ENCODE measurements at regions not wholly inside any gene's neighbourhood (a gene's known extent, or its start where the extent isn't known, plus 50 kb on each side); places are given as distances from the start of the nearest gene placed in this dataset.

- no peak for FAIRE-seq
- Histone ChIP-seq H3K9ac (ENCODE audit: insufficient read depth, low read depth, low read length) (no peak overlapping the region), H3K4me1 (ENCODE audit: insufficient read depth, low read length) (no peaks in the 10 kb centered on the region), H4K20me1 (ENCODE audit: insufficient read depth, low read length) (no peaks in the 10 kb centered on the region), H3K9me3 (ENCODE audit: low read length) (no peaks in the 10 kb centered on the region), H3K79me2 (ENCODE audit: insufficient read depth, low read length) (no peaks in the 10 kb centered on the region), H3K36me3 (replicated peaks in 1 of 2; ENCODE audit: control insufficient read depth in 1 of 2, insufficient read depth in 2 of 2, low read length in 2 of 2) (no peaks in the 10 kb centered on the region), H2AFZ (ENCODE audit: low read length) (no peak overlapping the region), H3K4me2 (ENCODE audit: low read depth, low read length) (no peak overlapping the region), H3K4me3 (replicated peaks in 1 of 3; ENCODE audit: insufficient read depth in 1 of 3, low read depth in 2 of 3, low read length in 3 of 3) (no peak overlapping the region), H3K27ac (ENCODE audit: extremely low read length, insufficient read depth, low read length) (no peak overlapping the region), H3K27me3 (ENCODE audit: control insufficient read depth in 1 of 2, insufficient read depth in 2 of 2, low read length in 2 of 2) (no peaks in the 10 kb centered on the region)
- POLR2A ChIA-PET: no interaction called here
- 16% methylated on average over 5 of the region's 5 CpGs for WGBS (ENCODE audit: low lambda C conversion rate)
- in situ Hi-C loops (cut with HindIII; ENCODE audit: extremely low pct_ligation_motif_present, low pct_unique_long_range_greater_than_20kb): no loop called here
- no peak for DNase-seq (ENCODE audit: low spot score)
- BruUV-seq (replicated peaks): no TSS peak
- CTCF ChIA-PET (ENCODE audit: low intra/inter-chr PET ratio, low total read pairs): no interaction called here
- ATAC-seq: no peak
- intact Hi-C loops (cut with micrococcal nuclease; ENCODE audit: unreplicated experiment): no loop called here
- TF ChIP-seq SRSF9 (IDR thresholded peaks at IDR 0.05; ENCODE audit: borderline replicate concordance, insufficient read depth, low read depth, low read length, poor library complexity, severe bottlenecking) (no peak), SNAPC4 (CRISPR knock-in tag; IDR thresholded peaks at IDR 0.05) (no peak), ZNF512 (CRISPR knock-in tag; IDR thresholded peaks at IDR 0.05) (no peak), ZNF24 (IDR thresholded peaks at IDR 0.05) (no peak), ZNF280B (CRISPR knock-in tag; IDR thresholded peaks at IDR 0.05; ENCODE audit: borderline replicate concordance) (no peak), SATB2 (CRISPR knock-in tag; IDR thresholded peaks at IDR 0.05) (no peak), PHF5A (CRISPR knock-in tag; IDR thresholded peaks at IDR 0.05; ENCODE audit: low read depth, unreplicated experiment) (no peak), AGO1 (IDR thresholded peaks at IDR 0.05; ENCODE audit: low read depth, low read length, poor library complexity, severe bottlenecking) (no peak), TBP (CRISPR knock-in tag; IDR thresholded peaks at IDR 0.05) (no peak), AKNA (CRISPR knock-in tag; IDR thresholded peaks at IDR 0.05; ENCODE audit: borderline replicate concordance) (no peak)
Observed at GRCh38 chr7:83777406-83778072, 128.6 kb upstream of the SEMA3E start.

All from HepG2 (cell line).